ENCODE measurements at regions not wholly inside any gene's neighbourhood (a gene's known extent, or its start where the extent isn't known, plus 50 kb on each side); places are given as distances from the start of the nearest gene placed in this dataset.

DNA sequence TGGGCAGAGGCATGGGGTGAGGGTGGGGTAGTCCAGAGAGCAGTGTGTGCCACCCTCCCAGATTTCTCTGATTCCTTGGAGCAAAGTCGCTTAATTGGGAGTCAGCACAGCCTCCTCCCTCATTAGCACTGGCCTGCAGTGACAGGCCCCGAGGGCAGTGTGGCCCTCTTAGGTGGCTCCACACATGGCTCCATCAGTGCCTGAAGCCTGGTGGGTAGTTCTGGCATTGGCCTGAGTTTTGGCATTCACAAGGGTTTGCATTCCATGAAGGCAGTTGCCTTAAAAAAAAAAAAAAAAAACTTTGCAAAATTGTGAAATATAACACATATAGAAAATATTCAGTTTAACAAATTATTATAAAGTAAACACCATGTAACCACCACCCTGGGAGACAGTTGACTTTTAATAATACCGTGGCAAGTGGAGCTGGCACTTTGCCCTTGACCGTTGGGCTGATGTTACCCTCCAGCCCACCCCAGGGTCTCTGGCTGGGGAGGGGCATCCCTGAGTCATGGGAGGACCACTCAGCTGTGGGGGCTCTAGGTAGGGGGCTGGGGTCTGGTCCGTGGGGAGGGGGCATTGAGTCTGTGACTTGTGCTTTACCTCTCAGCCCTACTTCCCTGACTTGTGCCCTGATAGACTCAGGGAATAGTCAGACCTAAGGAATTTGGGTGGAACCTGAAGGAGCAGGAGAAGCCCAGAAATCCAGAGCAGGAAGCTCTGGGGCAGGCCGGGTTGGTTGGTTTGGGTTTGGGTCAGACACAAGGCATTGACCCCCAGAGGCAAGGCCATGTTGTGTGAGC is 51.3 kb upstream of the PITX1 start:
- H3K36me3 Mint-ChIP-seq (ENCODE audit: low read depth) = no peaks in the 10 kb centered on the region
- H3K9me3 Mint-ChIP-seq = peaks cover 33% of the 10 kb centered on the region
- no peak overlapping the region for H3K27ac Mint-ChIP-seq

More for the DNA sequence above, 51.3 kb upstream of the PITX1 start:
- Mint-ChIP-seq H3K4me3 (no peak overlapping the region), H3K4me1 (ENCODE audit: low read depth) (peaks cover 5% of the 10 kb centered on the region), H3K27me3 (peaks cover 56% of the 10 kb centered on the region)
- intact Hi-C loops (cut with micrococcal nuclease) = no loop called here

Data from dendritic cell treated with granulocyte-macrophage colony-stimulating factor and Interleukin-4, amounts not matched to agents 40 ng/mL and 50 ng/mL, for 4 days (primary cell).